RWPE1 (cell line): ENCODE measurements at regions not wholly inside any gene's neighbourhood (a gene's known extent, or its start where the extent isn't known, plus 50 kb on each side); places are given as distances from the start of the nearest gene placed in this dataset.

Experiments used
- CTCF ChIA-PET: fragments of 350-600 bp; sonication (Branson Sonifier 250); formaldehyde crosslinking; extraction: SDS; loops from one replicate; lab custom pipeline; 2021; lab: Yijun Ruan, JAX
- POLR2A ChIA-PET: fragments of 400-600 bp; formaldehyde crosslinking; extraction: SDS; loops from one replicate; lab custom pipeline; 2020; ENCODE audit warnings: antibody characterized with exemption; ENCODE audit not compliant: low non-redundant PET; lab: Yijun Ruan, JAX
- DNase-seq: peaks from one replicate; pipeline ENCODE4 v3.0.0; 2012; ENCODE audit warnings: low spot score
- H3K27ac ChIP-seq: fragments of 450-650 bp; 2 replicates; pipeline ENCODE4 v1.5.1; 2017
- TF ChIP-seq, protein P1 (sequence below): fragments of 450-650 bp; conservative IDR thresholded peaks from 2 replicates; pipeline ENCODE4 v1.5.1; 2017; ENCODE audit warnings: low read depth, mild to moderate bottlenecking

DNA sequence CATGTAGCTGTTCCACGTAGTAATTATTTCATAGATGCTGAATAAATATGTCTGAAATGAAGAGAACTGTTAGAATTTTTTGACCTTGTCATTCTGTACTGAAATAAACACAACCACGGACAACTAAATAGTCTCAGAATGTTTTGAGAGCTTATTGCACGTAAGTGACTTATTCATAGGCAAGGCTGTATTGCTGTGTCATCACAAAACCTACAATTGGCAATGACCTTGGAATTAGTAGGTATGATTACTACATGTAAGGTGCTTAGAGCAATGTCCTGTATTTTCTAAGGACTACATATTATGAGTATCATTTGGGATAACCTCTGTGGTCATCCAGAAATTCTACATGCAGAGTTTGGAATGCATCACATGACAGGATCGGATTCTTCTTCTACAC lies 237.2 kb upstream of the PUDP start:
- TF ChIP-seq, protein P1, sequence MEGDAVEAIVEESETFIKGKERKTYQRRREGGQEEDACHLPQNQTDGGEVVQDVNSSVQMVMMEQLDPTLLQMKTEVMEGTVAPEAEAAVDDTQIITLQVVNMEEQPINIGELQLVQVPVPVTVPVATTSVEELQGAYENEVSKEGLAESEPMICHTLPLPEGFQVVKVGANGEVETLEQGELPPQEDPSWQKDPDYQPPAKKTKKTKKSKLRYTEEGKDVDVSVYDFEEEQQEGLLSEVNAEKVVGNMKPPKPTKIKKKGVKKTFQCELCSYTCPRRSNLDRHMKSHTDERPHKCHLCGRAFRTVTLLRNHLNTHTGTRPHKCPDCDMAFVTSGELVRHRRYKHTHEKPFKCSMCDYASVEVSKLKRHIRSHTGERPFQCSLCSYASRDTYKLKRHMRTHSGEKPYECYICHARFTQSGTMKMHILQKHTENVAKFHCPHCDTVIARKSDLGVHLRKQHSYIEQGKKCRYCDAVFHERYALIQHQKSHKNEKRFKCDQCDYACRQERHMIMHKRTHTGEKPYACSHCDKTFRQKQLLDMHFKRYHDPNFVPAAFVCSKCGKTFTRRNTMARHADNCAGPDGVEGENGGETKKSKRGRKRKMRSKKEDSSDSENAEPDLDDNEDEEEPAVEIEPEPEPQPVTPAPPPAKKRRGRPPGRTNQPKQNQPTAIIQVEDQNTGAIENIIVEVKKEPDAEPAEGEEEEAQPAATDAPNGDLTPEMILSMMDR, result no peak
- CTCF ChIA-PET, result no interaction called here
- POLR2A ChIA-PET, result no interaction called here
- H3K27ac ChIP-seq, result no peak overlapping the region
- no peak for DNase-seq

DNA sequence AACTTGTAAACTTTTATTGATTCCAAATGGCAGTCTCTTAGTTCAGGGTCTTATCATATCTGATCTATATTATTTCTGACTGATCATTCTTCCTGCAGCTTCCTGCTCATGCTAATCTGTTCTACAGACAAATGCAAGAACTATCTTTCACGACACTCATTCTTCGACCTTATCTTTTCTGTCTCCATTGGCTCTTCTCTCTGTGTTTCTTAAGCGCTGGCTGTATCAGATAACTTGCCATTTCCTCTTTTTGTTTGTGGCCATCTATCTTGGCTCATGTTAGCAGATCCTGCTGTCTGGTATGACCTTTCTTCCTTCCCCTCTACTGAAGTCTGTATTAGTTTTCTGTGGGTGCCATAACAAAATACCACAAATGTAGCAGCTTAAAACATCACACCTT lies 230.5 kb upstream of the PUDP start:
- POLR2A ChIA-PET, result no interaction called here
- TF ChIP-seq, protein P1, result no peak
- CTCF ChIA-PET, result no interaction called here
- no peak for DNase-seq
- no peak overlapping the region for H3K27ac ChIP-seq

DNA sequence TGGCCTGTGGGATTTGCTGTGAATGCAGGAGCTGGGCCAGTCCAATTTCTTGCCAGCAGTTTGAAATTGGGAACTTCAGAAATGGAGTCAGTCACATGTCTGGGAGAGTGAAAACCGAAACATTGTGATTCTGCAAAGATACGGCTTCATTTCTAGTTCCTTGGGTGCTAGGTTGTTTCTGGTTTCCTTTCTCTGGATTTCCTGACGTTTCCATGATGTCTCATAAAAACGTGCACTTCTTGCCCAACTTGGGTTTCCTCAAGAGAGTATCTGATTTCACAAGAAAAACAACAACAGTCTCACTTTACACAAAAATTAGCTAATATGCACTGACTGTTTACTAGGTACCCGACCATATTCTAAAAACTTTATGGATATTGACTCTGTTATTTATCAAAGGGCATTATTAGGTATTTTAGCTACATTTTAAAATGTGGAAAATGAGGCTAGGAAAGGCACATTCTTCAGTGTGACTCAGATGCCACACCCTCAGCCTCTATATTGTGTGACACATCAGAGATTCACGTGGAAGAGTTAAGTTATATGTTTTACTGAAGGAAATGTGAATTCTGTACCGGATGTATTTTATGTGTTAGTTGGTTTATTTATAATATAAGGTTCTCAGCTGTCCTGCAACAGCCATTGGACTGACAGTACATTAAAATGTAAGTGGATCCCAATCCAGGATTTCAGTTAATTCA lies 225.0 kb upstream of the PUDP start:
- H3K27ac ChIP-seq, result no peak overlapping the region
- CTCF ChIA-PET, result no interaction called here
- POLR2A ChIA-PET, result no interaction called here
- peak; percentile 52 for DNase-seq
- TF ChIP-seq, protein P1, result no peak

DNA sequence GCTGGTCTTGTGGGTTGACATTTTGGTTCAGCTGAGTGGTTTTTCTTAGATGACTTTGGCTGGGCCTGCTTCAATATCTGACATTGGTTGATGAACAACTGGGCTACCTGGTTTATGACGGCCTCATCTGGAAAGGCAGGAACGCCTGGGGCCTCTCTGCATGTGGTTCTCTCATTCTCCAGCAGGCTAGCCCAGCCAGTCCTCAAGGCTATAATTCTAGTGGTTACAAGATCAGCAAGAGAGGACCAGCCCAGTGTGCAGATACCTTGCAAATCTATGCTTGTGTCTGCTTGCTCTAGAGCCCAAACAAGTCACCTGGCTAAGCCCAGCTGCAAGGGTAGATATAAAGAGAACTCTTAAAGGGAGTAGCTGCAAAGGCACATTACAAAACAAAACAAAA lies 214.2 kb upstream of the PUDP start:
- H3K27ac ChIP-seq, result no peak overlapping the region
- ChIA-PET POLR2A (no interaction called here), CTCF (no interaction called here)
- no peak for DNase-seq
- TF ChIP-seq, protein P1, result no peak

DNA sequence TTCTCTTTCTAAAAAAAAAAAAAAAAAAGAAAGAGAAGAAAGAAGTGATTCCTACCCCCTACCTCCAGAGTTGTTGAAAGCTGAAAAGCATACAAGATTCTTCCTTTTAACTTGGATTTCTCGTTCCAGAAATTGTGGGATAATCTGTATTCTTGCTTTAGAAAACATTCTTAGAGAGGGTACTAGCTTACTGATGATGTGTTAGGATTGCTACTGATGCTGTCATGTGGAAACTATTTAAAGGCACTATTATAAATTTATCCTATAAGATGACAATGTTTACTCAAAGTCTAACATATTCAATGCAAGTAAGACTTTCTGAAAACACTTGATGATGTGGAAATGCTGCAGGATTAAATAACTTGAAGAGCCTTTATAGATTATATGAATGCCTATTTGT lies 204.0 kb upstream of the PUDP start:
- DNase-seq, result no peak
- H3K27ac ChIP-seq, result no peak overlapping the region
- ChIA-PET POLR2A (no interaction called here), CTCF (no interaction called here)
- TF ChIP-seq, protein P1, result no peak

DNA sequence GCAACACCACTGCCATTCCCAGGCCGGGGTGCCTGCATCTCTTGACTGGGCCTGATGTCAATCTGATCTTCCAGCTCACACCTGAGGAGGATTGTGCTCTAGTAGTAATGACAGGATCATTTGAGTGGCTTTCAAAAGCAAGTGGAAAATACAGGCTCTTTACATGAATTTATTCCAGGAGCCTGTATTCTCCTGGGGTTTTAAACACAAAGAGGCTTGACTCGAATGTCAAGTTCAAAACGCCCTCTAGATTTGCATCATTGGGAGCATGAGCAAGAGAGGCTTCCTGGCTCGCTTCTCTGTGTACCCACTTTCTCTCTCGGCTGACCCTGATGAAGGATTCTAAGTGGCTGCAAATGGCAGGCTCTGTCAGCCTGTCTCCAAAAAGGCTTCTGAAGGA lies 199.5 kb upstream of the PUDP start:
- POLR2A ChIA-PET, result no interaction called here
- no peak overlapping the region for H3K27ac ChIP-seq
- TF ChIP-seq, protein P1, result no peak
- CTCF ChIA-PET, result no interaction called here
- DNase-seq, result no peak
